Activated CD8-positive, alpha-beta memory T cell treated with anti-CD3 and anti-CD28 coated beads for 36 hours (primary cell): ENCODE measurements at regions not wholly inside any gene's neighbourhood (a gene's known extent, or its start where the extent isn't known, plus 50 kb on each side); places are given as distances from the start of the nearest gene placed in this dataset.

ENCODE experiments used
- CTCF ChIA-PET: fragments of 350-600 bp; sonication (Branson Sonifier 250); formaldehyde crosslinking; loops from one replicate; lab custom pipeline; 2021; ENCODE audit warnings: antibody characterized with exemption; lab: Charles Lee
- POLR2A ChIA-PET: fragments of 350-600 bp; sonication (Branson Sonifier 250); formaldehyde crosslinking; loops from one replicate; lab custom pipeline; 2021; ENCODE audit warnings: antibody characterized with exemption; lab: Charles Lee

GRCh38 chr1:112335351-112335750, 60.7 kb upstream of the CTTNBP2NL start:
- CTCF ChIA-PET: no interaction called here

GRCh38 chr1:112337028-112337531, 58.9 kb upstream of the CTTNBP2NL start:
- POLR2A ChIA-PET: no interaction called here
- CTCF ChIA-PET: interaction anchor here (0.7 kb wide), 2 partner anchors 10 to 97 kb away, joined by 3 read pairs; no protein-coding TSS in a partner anchor

More at GRCh38 chr1:112335351-112335750, 60.7 kb upstream of the CTTNBP2NL start:
- POLR2A ChIA-PET: no interaction called here

GRCh38 chr1:112341986-112342385, 54.0 kb upstream of the CTTNBP2NL start:
- ChIA-PET POLR2A (no interaction called here), CTCF (no interaction called here)

GRCh38 chr1:112342558-112342957, 53.5 kb upstream of the CTTNBP2NL start:
- CTCF ChIA-PET: no interaction called here
- POLR2A ChIA-PET: no interaction called here

- POLR2A ChIA-PET: no interaction called here
- CTCF ChIA-PET: interaction anchor here (0.5 kb wide), 1 partner anchor 630 kb away, joined by 3 read pairs; no protein-coding TSS in a partner anchor
Measured at GRCh38 chr1:112344754-112345423, 51.1 kb upstream of the CTTNBP2NL start.
